Glomerular visceral epithelial cell (primary cell): ENCODE measurements at regions not wholly inside any gene's neighbourhood (a gene's known extent, or its start where the extent isn't known, plus 50 kb on each side); places are given as distances from the start of the nearest gene placed in this dataset.

ENCODE experiments used
- DNase-seq: peaks from one replicate; pipeline ENCODE4 v3.0.0-alpha.2; 2016; ENCODE audit errors: extremely low spot score

DNA sequence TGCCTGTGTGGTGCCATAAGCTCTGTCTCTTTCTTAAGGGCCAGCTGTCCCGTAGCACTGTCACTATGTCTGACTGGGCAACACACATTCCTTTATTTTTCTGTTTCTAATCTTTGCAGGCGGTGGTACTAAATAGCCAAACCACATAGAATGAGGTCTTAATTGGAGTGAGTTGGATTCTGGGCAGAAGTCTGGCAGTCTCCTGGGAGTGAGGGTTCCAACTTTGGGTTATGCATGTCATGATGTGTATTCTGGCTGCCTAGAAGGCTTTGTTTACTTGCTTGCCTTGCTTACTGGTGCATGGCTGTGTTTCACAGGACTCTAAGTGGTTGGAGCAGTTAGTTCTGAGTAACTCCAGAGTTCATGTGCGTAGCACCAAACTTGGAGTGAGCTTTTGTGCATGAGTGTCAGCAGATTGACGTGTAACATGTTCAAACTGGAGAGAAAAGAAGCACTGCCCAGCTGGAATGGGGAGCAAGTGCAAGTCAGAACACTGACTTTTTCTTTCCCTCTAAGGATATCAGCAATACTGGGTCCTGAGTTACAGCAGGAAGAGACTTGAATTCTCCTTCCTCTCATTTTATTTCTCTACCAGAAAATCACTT is 185.8 kb downstream of the PCSK1 start:
- DNase-seq = peak; percentile 75

DNA sequence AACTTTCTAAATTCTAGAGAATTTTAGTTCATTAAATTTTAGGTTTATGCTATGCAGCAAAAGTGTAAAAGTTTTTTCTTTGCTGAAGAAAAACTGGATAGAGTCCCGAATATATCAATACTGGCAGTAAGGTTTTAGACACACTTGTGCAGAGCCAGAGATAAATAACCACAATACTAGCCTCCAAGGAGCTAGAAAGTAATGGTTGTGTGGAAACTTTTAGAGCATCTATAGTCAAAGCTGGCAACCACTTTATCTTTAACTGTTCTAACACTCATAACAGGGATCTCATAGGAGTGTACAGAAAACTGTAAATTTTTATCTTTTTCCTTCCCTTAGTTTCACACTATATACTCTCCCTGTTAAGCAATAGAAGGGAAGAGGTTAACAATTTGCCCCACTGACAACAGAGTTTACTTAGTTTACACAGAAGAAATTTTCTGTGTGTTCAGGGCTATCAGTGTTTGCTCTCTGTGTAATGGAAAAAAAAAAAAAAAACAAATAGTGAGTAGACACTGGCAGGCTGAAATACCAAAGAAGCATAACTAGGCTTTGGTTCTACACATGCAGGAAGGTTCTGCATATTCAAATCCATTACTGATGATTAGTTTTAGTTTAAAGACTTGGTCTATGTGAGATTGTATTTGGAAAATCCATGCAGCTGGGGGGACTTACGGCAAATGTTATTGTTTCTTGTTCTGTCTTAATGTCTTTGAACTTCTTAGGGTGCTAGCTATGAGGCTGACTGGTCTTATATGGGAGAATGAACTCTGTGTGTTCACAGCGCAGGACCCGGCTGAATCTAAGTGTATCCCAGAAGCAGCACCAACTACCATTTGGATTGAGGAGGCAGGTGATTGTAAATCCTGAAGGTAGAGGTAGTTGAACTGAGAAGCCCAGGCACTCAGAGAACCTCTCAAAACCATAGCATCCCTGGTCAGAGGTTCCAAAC is 187.6 kb downstream of the PCSK1 start:
- DNase-seq = no peak

DNA sequence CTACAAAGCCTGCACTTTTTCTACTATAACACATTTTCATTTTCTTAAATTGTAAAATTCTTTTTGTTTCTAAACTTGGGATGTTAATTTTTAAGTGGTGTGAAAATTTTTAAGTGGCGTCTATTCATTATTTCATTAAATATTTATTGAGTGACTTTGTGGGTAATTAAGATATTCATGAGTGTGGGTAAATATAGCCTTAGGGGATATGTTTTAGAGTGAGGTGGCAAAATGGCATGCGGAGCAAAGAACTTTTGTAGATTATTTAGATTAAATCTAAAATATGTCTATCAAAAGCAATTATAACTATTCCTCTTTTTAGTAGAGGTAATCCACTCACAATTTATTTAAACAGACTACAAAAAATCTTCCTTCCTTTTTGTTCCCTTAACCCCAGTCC is 188.4 kb downstream of the PCSK1 start:
- DNase-seq = no peak

DNA sequence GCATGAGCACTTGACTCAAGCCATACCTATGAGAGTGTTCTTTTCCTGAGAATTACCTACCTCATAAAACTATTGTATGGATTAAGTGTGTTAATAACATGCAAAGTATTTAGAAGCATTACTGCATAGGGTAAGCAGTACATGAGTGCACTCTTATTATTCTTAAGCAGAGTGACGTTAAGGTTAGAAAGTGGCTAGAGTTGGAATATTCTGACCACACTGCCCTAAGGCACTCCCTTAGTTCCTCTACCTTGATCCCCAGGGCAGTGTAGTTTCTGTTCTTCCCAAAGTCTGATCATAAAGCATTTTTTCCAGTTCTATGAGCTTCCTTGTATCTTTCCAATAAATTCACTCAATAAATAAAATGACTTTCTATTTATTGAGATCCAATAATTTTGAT is 189.2 kb downstream of the PCSK1 start:
- no peak for DNase-seq

DNA sequence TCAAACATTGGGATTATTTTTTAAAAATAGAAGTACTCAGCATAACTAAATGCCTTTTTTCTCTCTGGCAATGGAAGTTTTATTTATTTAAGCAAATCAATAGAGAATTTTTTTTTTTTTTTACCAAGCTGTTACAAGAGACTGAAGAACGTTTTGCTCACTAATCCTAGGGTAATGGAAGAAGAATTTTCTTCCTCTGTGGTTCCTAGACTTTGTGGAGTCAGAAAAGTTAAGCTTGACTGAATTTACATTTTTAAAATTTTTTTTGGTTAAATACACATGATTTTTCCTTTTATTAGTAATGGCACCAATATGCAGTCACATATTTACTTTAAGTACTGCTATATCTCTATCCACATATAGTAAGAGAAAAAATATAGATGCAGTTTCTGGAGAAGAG is 189.8 kb downstream of the PCSK1 start:
- peak; percentile 71 for DNase-seq

DNA sequence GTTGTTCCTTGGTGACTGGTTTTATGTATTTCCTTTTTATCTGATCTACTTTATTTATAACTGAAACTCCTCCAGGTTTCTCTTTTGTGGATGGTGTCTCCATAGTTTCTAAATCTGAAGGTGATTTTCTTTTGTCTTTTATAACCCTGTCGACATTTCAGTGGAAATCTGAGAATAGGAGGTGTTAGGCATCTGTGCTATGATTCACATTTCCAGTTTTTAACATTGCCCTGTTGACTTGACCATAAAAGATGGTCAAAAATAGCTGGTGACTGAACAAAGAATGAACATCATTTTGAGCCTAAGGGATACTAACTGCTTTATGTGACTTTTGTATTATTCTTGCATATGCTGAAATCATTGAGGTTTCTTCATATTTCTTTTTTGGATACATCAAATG is 190.5 kb downstream of the PCSK1 start:
- no peak for DNase-seq

DNA sequence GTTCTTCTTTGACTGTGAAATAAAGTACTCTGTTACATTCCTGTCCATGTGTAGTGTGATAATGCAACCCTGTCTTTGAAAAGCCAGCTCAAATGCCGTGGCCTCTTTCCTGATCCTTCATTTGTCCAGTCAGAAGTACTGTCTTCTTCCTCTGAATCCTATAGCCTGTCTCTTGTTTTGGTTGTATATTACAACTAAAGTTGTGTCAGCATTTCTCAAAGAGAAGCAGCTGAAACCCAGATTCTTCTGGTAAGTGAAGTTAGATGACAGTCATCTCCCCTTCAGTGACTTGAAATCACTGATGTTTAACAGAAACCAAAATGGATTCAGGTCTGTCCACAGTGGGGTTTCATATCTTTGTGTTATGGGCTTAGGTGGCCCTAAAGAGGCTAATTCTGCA is 196.2 kb downstream of the PCSK1 start:
- no peak for DNase-seq

DNA sequence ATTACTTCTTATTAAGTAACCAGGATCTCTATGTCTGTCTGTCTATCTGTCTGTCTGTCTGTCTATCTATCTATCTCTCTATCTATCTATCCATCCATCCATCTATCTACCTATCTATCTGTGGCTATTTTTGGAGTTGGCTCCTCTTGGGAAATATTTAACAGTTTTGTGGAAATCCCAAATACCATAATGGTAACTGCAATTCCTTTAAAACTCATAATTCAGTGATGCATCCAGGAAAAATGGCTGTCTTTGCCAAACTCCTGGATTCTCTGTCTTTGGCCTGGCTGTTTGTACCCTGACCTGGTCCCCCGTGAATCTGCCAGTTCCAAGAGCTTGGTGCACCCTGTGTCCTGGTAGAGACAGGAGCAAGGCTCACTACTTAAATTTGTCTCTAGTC is 197.0 kb downstream of the PCSK1 start:
- DNase-seq = no peak

DNA sequence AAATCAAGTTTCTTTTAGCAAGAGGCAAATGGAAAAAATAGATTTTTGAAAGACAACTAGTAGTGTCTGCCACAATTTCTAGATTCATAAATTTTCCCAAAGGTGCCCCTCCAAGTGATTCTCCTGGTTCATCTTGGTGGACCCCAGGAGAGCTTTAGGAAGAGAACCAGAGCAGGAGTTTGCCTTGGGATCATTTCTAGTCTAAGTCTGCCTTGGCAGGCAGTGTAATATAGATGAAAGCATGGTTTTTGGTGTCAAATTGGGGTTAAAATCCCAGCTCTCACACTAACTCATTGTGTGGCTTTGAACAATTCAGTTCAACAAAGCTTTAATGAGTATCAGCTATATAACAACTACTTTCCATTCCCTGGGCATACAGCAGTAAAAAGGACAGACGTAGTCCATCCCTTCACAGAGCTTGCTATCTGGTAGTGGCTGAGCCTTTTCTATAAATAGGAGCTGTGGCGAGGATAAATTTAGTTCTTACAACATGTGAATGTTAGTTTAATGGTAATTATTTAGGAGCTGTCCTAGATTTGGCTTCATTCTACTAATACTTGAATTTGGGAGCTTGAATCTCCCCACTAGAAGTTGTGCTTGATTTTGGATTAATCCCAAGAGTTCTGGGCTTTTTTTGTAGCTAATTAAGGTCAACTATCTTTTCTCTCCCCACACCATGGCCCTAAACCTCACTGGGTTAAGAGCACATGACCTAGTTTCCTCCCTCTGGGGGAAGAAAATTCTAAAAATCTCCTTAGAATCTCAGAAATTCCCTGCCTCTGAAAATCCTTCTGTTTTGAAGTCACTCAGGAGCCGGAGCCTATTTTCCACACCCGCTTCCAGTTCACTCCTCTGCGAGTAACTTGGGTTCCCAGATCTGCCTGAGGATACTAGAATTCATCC is 197.8 kb downstream of the PCSK1 start:
- no peak for DNase-seq

DNA sequence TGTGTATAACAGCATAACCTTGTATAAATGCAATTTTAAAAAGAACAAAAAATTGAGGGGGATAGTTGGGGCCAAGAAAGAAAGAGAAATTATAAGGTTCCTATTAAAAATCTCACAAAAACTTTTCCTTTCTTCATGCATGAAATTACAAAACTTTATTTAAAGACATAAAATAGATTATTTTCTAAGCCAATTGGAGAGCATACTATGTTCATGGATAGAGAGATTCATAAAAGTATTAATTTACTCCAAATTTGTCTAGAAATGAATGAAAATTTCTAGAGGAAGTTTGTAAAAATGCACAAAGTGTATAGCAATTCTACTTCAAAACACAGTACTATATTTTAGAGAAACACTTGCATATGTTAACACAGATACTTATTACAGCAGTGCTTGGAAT is 200.4 kb downstream of the PCSK1 start:
- DNase-seq = no peak

DNA sequence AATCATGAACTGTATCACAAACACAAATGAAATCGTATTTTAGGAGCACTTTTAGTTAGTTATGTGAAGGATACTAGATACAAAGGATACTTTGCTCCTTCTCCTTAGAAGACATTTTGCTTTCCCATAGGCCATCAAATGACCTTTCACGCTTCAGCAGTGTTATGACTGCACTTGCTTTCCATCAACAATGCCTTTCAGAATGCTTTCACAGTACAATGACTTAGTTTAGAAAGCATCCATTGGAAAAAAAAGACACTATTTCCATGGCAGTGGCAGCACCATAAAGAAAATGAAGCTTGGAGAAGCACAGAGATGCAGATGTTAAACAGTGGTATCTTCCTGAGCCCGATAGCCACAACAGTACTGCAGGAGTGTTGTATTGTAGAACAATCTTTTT is 203.9 kb downstream of the PCSK1 start:
- DNase-seq = peak; percentile 50

DNA sequence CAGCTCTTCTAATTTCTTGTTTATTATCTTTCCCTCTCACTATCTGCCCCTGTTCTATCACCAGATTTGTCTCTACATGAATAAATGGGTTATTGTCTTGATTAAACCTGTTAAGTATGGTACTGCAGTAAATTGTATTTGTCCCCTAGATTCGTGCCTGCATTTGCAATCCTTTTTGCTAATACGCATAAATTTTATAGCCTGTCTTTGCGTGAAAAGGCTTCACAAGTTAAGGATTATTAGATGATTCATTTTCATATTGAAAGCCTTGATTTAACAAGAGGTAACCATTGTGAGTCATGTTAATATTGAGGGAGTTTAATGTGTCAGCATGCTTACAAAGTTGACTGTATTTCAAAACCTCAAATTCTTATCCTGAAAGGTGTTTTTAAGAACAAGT is 204.6 kb downstream of the PCSK1 start:
- peak; percentile 55 for DNase-seq

DNA sequence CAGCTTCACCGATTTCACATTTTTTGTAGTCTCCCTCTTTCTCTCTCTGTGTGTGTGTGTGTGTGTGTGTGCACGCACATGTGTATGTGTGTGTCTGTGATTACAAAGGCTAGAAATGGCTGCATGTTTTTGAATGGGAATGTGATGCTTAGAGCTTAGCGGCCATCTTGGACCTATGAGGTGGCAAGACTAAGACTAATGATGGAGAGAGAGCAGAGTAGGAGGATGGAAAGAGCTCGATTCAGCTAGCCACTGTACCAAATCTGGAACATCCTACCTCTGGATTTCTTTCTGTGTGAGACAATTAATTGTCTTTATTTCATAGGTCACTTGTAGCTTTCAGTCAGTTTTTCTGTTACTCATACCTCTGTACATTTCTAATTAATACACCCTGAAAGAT is 205.1 kb downstream of the PCSK1 start:
- no peak for DNase-seq

DNA sequence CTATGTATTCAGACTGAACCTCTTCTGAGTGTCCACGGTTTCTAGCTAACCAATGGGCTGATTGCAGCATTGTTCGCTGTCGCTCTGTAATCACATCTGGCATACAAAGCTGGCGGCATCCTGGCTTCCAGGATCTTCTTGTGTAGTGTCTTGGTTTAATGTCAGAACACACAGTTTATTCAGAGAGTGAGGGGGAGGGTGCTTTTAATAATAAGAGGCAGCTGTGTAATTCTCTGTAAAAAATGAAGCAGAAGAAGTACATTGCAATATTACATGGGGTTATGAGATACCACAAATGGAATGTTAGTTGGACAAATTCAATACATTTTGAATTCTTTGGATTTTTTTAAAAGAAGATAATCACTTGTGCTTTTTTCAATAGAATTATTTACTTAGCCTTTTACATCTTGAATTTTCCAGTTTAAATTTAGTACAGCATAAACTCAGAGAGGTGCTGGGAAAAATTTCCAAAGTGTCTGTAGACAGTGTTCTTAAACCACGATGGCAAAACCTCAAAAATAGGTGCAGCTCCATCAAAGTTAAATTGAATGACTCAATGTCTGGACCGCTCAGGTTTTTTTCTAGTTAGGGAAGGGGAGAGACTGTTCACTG is 206.0 kb downstream of the PCSK1 start:
- peak; percentile 97 for DNase-seq

DNA sequence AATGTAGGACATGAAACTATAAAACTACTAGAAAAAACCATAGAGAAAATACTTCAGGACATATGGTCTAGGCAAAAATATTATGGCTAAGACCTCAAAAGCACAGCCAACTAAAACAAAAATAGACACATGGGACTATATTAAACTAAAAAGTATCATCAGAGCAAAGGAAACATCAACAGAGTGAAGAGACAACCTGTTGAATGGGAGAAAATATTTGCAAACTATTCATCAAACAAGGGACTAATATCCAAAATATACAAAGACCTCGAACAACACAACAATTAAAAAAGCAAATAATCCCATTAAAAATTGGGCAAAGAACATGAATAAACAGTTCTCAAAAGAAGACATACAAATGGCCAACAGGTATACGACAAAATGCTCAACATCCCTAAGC is 210.9 kb downstream of the PCSK1 start:
- DNase-seq = no peak

DNA sequence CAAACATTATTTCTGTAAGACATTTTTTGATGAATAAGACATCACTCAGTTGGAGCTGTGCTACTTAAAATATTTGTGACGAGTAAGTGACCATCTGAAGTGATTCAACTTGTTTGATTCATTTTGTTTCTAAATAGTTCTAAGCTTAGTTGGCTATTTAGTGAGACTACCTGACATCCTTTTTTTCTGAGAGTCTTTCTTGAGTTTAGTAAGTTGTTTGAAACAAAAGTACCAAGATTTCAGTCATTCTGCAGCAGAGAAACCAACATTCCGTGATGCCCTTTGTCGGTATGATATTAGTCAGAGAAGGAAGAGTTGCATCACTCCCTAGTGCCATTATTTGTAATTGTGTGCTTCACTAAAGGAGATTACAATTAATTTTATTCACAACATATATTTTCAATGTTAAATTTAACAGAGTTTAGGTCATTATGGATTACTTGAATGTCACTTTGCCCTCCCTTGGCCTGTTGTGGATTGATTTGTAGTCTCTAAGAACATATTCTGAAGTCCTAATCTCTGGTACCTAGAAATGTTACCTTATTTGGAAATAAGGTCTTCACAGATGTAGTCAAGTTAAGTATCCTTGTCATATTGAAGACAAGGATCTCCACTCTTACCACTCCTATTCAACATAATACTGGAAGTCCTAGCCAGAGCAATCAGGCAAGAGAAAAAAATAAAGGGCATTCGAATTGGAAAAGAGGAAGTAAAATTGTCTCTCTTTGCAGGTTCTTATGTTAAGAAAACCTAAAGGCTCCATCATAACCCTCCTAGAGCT is 212.2 kb downstream of the PCSK1 start:
- peak; percentile 62 for DNase-seq

DNA sequence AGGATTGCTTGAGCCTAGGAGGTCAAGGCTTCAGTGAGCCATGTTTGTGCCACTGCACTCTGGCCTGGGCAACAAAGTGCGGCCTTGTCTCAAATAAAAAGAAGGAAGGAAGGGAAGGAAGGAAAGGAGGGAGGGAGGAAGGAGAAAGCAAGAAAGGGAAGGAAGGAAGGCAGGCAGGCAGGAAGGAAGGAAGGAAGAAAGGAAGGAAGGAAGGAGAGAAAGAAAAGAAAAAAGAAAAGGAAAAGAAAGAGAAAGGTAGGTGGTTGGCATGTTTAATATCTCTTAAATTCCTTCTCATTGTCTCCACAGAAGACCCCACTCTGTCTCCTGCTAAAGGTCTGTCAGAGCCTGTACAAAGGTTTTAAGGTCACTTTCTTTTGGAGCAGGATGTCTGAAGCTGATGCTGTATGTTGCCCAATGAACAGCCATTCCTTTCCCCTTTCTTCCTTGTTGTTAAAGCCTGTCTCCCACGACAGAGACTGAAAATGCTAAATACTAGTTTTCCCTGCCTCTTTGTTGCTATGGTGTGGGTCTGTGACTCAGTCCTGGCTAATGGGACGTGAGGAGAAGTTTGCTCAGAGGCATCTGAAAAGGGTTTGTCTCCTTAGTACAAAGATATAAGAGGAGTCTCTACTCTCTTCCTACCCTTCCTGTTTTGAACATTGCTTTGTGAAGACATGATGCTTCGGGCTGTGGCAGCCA is 213.3 kb downstream of the PCSK1 start:
- DNase-seq = peak; percentile 89

DNA sequence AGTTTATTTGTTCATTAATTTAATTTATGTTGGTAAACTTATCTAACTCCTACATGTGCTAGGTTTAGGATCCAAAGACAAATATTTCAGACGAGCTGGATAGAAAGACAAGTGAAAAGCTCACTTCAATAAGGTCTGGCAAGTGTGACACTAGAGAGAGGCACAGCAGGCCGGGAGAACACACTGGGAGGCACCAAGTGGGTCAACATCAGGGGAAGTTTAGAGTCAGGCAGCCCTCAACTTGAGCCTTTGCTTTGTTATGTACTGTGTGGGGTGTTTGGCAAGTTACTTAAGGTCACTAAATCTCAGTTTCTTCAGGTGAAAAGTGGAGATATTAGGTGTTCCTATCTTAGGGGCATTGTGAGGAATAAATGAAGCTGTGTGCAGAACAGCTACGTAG is 214.4 kb downstream of the PCSK1 start:
- DNase-seq = no peak

DNA sequence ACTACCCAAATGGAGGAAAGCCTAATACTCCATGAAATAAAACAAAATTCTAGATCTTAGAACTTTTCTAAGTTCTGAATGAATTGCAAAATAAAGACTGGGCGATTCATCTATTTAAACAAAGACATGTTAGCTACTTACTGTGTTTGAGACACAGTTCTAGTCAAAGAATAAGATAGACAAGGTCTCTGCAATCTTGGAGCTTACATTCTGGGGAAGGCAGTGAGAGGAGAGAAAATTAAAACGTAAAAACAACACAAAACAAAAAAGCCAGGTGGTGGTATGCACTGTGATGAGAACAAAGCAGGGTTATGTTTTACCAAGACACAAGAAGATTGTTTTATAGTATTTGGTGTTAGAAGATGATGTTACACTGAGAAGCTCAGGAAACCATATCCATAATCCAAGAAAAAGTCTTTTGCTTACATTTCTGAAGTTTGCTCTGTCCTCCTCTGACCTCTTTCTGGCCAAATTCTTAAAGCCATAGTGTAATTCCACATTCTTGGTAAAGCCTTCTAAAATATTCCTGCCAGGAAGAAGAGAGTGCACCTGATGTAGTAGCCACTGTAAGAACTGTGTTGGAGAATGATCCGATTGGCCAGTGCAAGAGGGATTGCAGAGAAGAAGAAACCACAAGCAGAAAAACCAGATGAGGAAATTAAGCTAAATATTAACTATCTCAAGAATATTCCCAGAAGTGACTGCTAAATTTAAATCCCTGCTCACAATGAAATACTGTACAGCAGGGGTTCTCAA is 218.4 kb downstream of the PCSK1 start:
- peak; percentile 92 for DNase-seq

DNA sequence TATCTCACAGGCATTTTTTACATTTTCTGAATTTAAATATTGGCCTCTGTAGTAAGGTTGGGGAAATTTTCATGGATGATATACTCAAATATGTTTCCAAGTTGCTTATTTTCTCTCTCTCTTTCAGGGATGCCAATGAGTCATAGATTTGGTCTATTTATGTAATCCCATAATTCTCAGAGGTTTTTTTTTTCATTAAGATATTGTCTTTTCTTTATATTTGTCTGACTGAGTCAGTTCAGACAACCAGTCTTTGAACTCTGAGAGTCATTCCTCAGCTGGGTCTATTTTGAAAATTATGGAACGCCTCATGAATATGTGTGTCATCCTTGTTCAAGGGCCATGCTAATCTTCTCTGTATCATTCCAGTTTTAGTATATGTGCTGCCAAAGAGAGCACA is 223.2 kb downstream of the PCSK1 start:
- DNase-seq = no peak
